K562 (cell line): ENCODE measurements at regions not wholly inside any gene's neighbourhood (a gene's known extent, or its start where the extent isn't known, plus 50 kb on each side); places are given as distances from the start of the nearest gene placed in this dataset.

Source experiments
- MGA ChIP-seq: fragments of 450-650 bp; IDR thresholded peaks from 2 replicates; pipeline ENCODE4 v1.6.1; 2016; ENCODE audit warnings: mild to moderate bottlenecking, moderate library complexity
- RBM22 ChIP-seq: fragments of 200-400 bp; formaldehyde crosslinking; IDR thresholded peaks from 2 replicates; pipeline ENCODE4 v1.6.1; 2018; ENCODE audit warnings: low read length, low read depth; ENCODE audit not compliant: poor library complexity, severe bottlenecking

GRCh38 chr4:180840142-180840541, 1403.1 kb upstream of the TENM3 start (continued):
- TF ChIP-seq MGA (no peak), RBM22 (no peak)
